ENCODE measurements at regions not wholly inside any gene's neighbourhood (a gene's known extent, or its start where the extent isn't known, plus 50 kb on each side); places are given as distances from the start of the nearest gene placed in this dataset.

- no peaks in the 10 kb centered on the region for H3K4me1 ChIP-seq (ENCODE audit: insufficient read depth, low read length, severe bottlenecking)
- H4K20me1 ChIP-seq (ENCODE audit: insufficient read depth, low read length), result no peaks in the 10 kb centered on the region
- no peaks in the 10 kb centered on the region; the same call in 1 of the 2 replicates for H3F3A ChIP-seq (ENCODE audit: insufficient read depth, low read length)
- no peak overlapping the region for H2AFZ ChIP-seq (ENCODE audit: low read length)
- TF ChIP-seq, protein P1, sequence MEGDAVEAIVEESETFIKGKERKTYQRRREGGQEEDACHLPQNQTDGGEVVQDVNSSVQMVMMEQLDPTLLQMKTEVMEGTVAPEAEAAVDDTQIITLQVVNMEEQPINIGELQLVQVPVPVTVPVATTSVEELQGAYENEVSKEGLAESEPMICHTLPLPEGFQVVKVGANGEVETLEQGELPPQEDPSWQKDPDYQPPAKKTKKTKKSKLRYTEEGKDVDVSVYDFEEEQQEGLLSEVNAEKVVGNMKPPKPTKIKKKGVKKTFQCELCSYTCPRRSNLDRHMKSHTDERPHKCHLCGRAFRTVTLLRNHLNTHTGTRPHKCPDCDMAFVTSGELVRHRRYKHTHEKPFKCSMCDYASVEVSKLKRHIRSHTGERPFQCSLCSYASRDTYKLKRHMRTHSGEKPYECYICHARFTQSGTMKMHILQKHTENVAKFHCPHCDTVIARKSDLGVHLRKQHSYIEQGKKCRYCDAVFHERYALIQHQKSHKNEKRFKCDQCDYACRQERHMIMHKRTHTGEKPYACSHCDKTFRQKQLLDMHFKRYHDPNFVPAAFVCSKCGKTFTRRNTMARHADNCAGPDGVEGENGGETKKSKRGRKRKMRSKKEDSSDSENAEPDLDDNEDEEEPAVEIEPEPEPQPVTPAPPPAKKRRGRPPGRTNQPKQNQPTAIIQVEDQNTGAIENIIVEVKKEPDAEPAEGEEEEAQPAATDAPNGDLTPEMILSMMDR (IDR thresholded peaks at IDR 0.05; ENCODE audit: low read length), result no peak
- TF ChIP-seq EZH2 (IDR thresholded peaks at IDR 0.05; ENCODE audit: borderline replicate concordance, low read length), result no peak
- no peaks in the 10 kb centered on the region for H3K79me2 ChIP-seq (ENCODE audit: insufficient read depth, low read length)
- H3K9me2 ChIP-seq (ENCODE audit: low read depth, low read length), result no peaks in the 10 kb centered on the region
- H3K27ac ChIP-seq (ENCODE audit: low read depth, low read length, poor library complexity, severe bottlenecking), result no peak overlapping the region
- no peaks in the 10 kb centered on the region for H3K36me3 ChIP-seq (ENCODE audit: insufficient read depth, low read length)
- no peak overlapping the region for H3K4me2 ChIP-seq (ENCODE audit: low read length)
- no peaks in the 10 kb centered on the region for H3K27me3 ChIP-seq (ENCODE audit: insufficient read depth, low read length)
- H3K4me3 ChIP-seq (ENCODE audit: low read depth, low read length, poor library complexity, severe bottlenecking), result no peak overlapping the region
- no peak overlapping the region for H3K9ac ChIP-seq (ENCODE audit: low read length)
- H3K9me3 ChIP-seq (ENCODE audit: low read length), result no peaks in the 10 kb centered on the region
Measured at GRCh38 chr13:39870197-39870747, 214.8 kb downstream of the COG6 start.

- Histone ChIP-seq H3K4me2 (ENCODE audit: low read length) (no peak overlapping the region), H3K4me1 (ENCODE audit: insufficient read depth, low read length, severe bottlenecking) (no peaks in the 10 kb centered on the region), H3K9me2 (ENCODE audit: low read depth, low read length) (no peaks in the 10 kb centered on the region), H3K9ac (ENCODE audit: low read length) (no peak overlapping the region), H3K27me3 (ENCODE audit: insufficient read depth, low read length) (no peaks in the 10 kb centered on the region), H3F3A (ENCODE audit: insufficient read depth, low read length) (no peaks in the 10 kb centered on the region; the same call in 1 of the 2 replicates), H4K20me1 (ENCODE audit: insufficient read depth, low read length) (no peaks in the 10 kb centered on the region), H3K27ac (ENCODE audit: low read depth, low read length, poor library complexity, severe bottlenecking) (no peak overlapping the region), H3K9me3 (ENCODE audit: low read length) (no peaks in the 10 kb centered on the region), H3K4me3 (ENCODE audit: low read depth, low read length, poor library complexity, severe bottlenecking) (no peak overlapping the region), H3K36me3 (ENCODE audit: insufficient read depth, low read length) (no peaks in the 10 kb centered on the region), H2AFZ (ENCODE audit: low read length) (no peak overlapping the region), H3K79me2 (ENCODE audit: insufficient read depth, low read length) (no peaks in the 10 kb centered on the region)
- no peak for TF ChIP-seq EZH2 (IDR thresholded peaks at IDR 0.05; ENCODE audit: borderline replicate concordance, low read length)
- TF ChIP-seq, protein P1 (IDR thresholded peaks at IDR 0.05; ENCODE audit: low read length), result no peak
Measured at GRCh38 chr13:39874331-39875053, 219.0 kb downstream of the COG6 start.

- H3K79me2 ChIP-seq (ENCODE audit: insufficient read depth, low read length), result no peaks in the 10 kb centered on the region
- no peak overlapping the region for H3K4me3 ChIP-seq (ENCODE audit: low read depth, low read length, poor library complexity, severe bottlenecking)
- no peaks in the 10 kb centered on the region; the same call in 1 of the 2 replicates for H3F3A ChIP-seq (ENCODE audit: insufficient read depth, low read length)
- TF ChIP-seq EZH2 (IDR thresholded peaks at IDR 0.05; ENCODE audit: borderline replicate concordance, low read length), result no peak
- TF ChIP-seq, protein P1 (IDR thresholded peaks at IDR 0.05; ENCODE audit: low read length), result no peak
- no peak overlapping the region for H3K4me2 ChIP-seq (ENCODE audit: low read length)
- H3K36me3 ChIP-seq (ENCODE audit: insufficient read depth, low read length), result no peaks in the 10 kb centered on the region
- no peaks in the 10 kb centered on the region for H3K4me1 ChIP-seq (ENCODE audit: insufficient read depth, low read length, severe bottlenecking)
- no peaks in the 10 kb centered on the region for H3K9me2 ChIP-seq (ENCODE audit: low read depth, low read length)
- H2AFZ ChIP-seq (ENCODE audit: low read length), result no peak overlapping the region
- H4K20me1 ChIP-seq (ENCODE audit: insufficient read depth, low read length), result no peaks in the 10 kb centered on the region
- no peak overlapping the region for H3K9ac ChIP-seq (ENCODE audit: low read length)
- no peak overlapping the region for H3K27ac ChIP-seq (ENCODE audit: low read depth, low read length, poor library complexity, severe bottlenecking)
- no peaks in the 10 kb centered on the region for H3K27me3 ChIP-seq (ENCODE audit: insufficient read depth, low read length)
- no peaks in the 10 kb centered on the region for H3K9me3 ChIP-seq (ENCODE audit: low read length)
Measured at GRCh38 chr13:39875111-39875987, 219.9 kb downstream of the COG6 start.
